Astrocyte (in vitro differentiated cells and primary cell): ENCODE measurements at regions not wholly inside any gene's neighbourhood (a gene's known extent, or its start where the extent isn't known, plus 50 kb on each side); places are given as distances from the start of the nearest gene placed in this dataset.
"Not testable (repeated sequence)": the region's sequence is repeated elsewhere in the genome, so short reads cannot be mapped to it uniquely, and the experiment has no call there.

ENCODE experiments used
- DNase-seq: peaks from one replicate; pipeline ENCODE4 v3.0.0-alpha.2; 2010; ENCODE audit warnings: low read depth
- FAIRE-seq: peaks from 2 replicates; lab custom pipeline; 2011; peaks lifted over from hg19 to GRCh38; lab: Jason Lieb, UNC
- H2AFZ ChIP-seq: 2 replicates; pipeline ENCODE4 v1.6.0; 2012; ENCODE audit warnings: low read depth, low read length, inconsistent platforms
- H3K27ac ChIP-seq: 2 replicates; pipeline ENCODE4 v1.5.1; 2011; ENCODE audit warnings: low read depth, low read length, inconsistent platforms
- H3K27me3 ChIP-seq: 2 replicates; pipeline ENCODE4 v1.6.0; 2011; ENCODE audit warnings: low read length, inconsistent platforms; ENCODE audit not compliant: insufficient read depth
- H3K36me3 ChIP-seq: 2 replicates; pipeline ENCODE4 v1.5.1; 2011; ENCODE audit warnings: low read length, inconsistent platforms; ENCODE audit not compliant: insufficient read depth
- H3K4me1 ChIP-seq: 2 replicates; pipeline ENCODE4 v1.5.1; 2011; ENCODE audit warnings: low read length, inconsistent platforms; ENCODE audit not compliant: insufficient read depth
- H3K4me2 ChIP-seq: 2 replicates; pipeline ENCODE4 v1.6.0; 2012; ENCODE audit warnings: low read length, inconsistent platforms
- H3K4me3 ChIP-seq: 2 replicates; pipeline ENCODE4 v1.5.1; 2011; ENCODE audit warnings: low read depth, mild to moderate bottlenecking, low read length, inconsistent platforms; ENCODE audit not compliant: insufficient read depth
- H3K79me2 ChIP-seq: 2 replicates; pipeline ENCODE4 v1.6.0; 2012; ENCODE audit warnings: mild to moderate bottlenecking, low read length, inconsistent platforms; ENCODE audit not compliant: insufficient read depth
- H3K9ac ChIP-seq: 2 replicates; pipeline ENCODE4 v1.6.0; 2012; ENCODE audit warnings: mild to moderate bottlenecking, low read length, inconsistent platforms
- H3K9me3 ChIP-seq: 2 replicates; pipeline ENCODE4 v1.5.1; 2012; ENCODE audit warnings: low read depth, mild to moderate bottlenecking, low read length, inconsistent platforms; ENCODE audit not compliant: insufficient read depth
- H4K20me1 ChIP-seq: 2 replicates; pipeline ENCODE4 v1.6.0; 2012; ENCODE audit warnings: low read length, inconsistent platforms; ENCODE audit not compliant: insufficient read depth
- H3K27ac Mint-ChIP-seq: one replicate; pipeline ENCODE4 v1.8.0; 2021; ENCODE audit warnings: mild to moderate bottlenecking, mixed read lengths; ENCODE audit not compliant: unreplicated experiment
- H3K27me3 Mint-ChIP-seq: one replicate; pipeline ENCODE4 v1.8.0; 2021; ENCODE audit warnings: low read depth, mixed read lengths; ENCODE audit not compliant: unreplicated experiment
- H3K36me3 Mint-ChIP-seq: one replicate; pipeline ENCODE4 v1.8.0; 2021; ENCODE audit warnings: low read depth, mixed read lengths; ENCODE audit not compliant: unreplicated experiment
- H3K4me1 Mint-ChIP-seq: one replicate; pipeline ENCODE4 v1.8.0; 2021; ENCODE audit warnings: low read depth, mixed read lengths; ENCODE audit not compliant: unreplicated experiment
- H3K4me3 Mint-ChIP-seq: one replicate; pipeline ENCODE4 v1.8.0; 2021; ENCODE audit warnings: mild to moderate bottlenecking, moderate library complexity, mixed read lengths; ENCODE audit not compliant: unreplicated experiment
- H3K9me3 Mint-ChIP-seq: one replicate; pipeline ENCODE4 v1.8.0; 2021; ENCODE audit warnings: mild to moderate bottlenecking, mixed read lengths; ENCODE audit not compliant: unreplicated experiment
- CTCF ChIP-seq: IDR thresholded peaks from 2 replicates; pipeline ENCODE4 v1.5.1; 2011; ENCODE audit warnings: low read depth, mild to moderate bottlenecking, inconsistent platforms, low read length, moderate library complexity; ENCODE audit not compliant: insufficient read depth
- EZH2 ChIP-seq: IDR thresholded peaks from 2 replicates; pipeline ENCODE4 v1.6.1; 2012; ENCODE audit warnings: mild to moderate bottlenecking, low read length, inconsistent platforms; ENCODE audit not compliant: insufficient read depth

- not testable (repeated sequence) for H3K9me3 ChIP-seq, H3K79me2 ChIP-seq, H3K9ac ChIP-seq, H3K4me3 Mint-ChIP-seq, H2AFZ ChIP-seq, FAIRE-seq, H3K27ac Mint-ChIP-seq, H3K9me3 Mint-ChIP-seq, H3K4me2 ChIP-seq, H3K4me1 Mint-ChIP-seq, H3K27me3 ChIP-seq, DNase-seq, H3K27ac ChIP-seq, H4K20me1 ChIP-seq, H3K4me3 ChIP-seq, H3K36me3 Mint-ChIP-seq, H3K4me1 ChIP-seq, H3K36me3 ChIP-seq
- peaks cover 23% of the 10 kb centered on the region for H3K27me3 Mint-ChIP-seq
These were observed 87.2 kb upstream of the MAP3K7 start for GRCh38 chr6:90674077-90674476.

GRCh38 chr6:90669846-90670245 lies 83.0 kb upstream of the MAP3K7 start:
- H3K4me3 Mint-ChIP-seq, result no peak overlapping the region
- Histone ChIP-seq H3K4me2 (no peak overlapping the region), H3K27me3 (no peaks in the 10 kb centered on the region), H3K9me3 (no peaks in the 10 kb centered on the region), H3K79me2 (no peaks in the 10 kb centered on the region), H3K4me3 (no peak overlapping the region), H3K9ac (no peak overlapping the region), H2AFZ (no peak overlapping the region), H3K36me3 (no peaks in the 10 kb centered on the region), H4K20me1 (no peaks in the 10 kb centered on the region), H3K27ac (no peak overlapping the region), H3K4me1 (no peaks in the 10 kb centered on the region)
- H3K9me3 Mint-ChIP-seq, result no peaks in the 10 kb centered on the region
- H3K4me1 Mint-ChIP-seq, result no peaks in the 10 kb centered on the region
- peaks cover 9% of the 10 kb centered on the region for H3K27me3 Mint-ChIP-seq
- TF ChIP-seq CTCF (no peak), EZH2 (no peak)
- no peaks in the 10 kb centered on the region for H3K36me3 Mint-ChIP-seq
- DNase-seq (no peak), FAIRE-seq (no peak)
- no peak overlapping the region for H3K27ac Mint-ChIP-seq

- H3K4me3 Mint-ChIP-seq, result no peak overlapping the region
- H3K9me3 Mint-ChIP-seq, result no peaks in the 10 kb centered on the region
- no peak for FAIRE-seq
- no peaks in the 10 kb centered on the region for H3K79me2 ChIP-seq
- H3K4me2 ChIP-seq, result no peak overlapping the region
- no peaks in the 10 kb centered on the region for H3K4me1 ChIP-seq
- no peak overlapping the region for H3K27ac Mint-ChIP-seq
- no peak overlapping the region for H3K4me3 ChIP-seq
- H3K9ac ChIP-seq, result no peak overlapping the region
- no peaks in the 10 kb centered on the region for H4K20me1 ChIP-seq
- H3K4me1 Mint-ChIP-seq, result no peaks in the 10 kb centered on the region
- no peaks in the 10 kb centered on the region for H3K9me3 ChIP-seq
- peaks cover 5% of the 10 kb centered on the region for H3K27me3 Mint-ChIP-seq
- H3K27me3 ChIP-seq, result no peaks in the 10 kb centered on the region
- no peaks in the 10 kb centered on the region for H3K36me3 Mint-ChIP-seq
- H3K27ac ChIP-seq, result no peak overlapping the region
- H2AFZ ChIP-seq, result no peak overlapping the region
- no peaks in the 10 kb centered on the region for H3K36me3 ChIP-seq
- TF ChIP-seq CTCF, result no peak
- TF ChIP-seq EZH2, result no peak
- DNase-seq, result no peak
These were observed 82.5 kb upstream of the MAP3K7 start for GRCh38 chr6:90669420-90669819.
